ENCODE measurements at regions not wholly inside any gene's neighbourhood (a gene's known extent, or its start where the extent isn't known, plus 50 kb on each side); places are given as distances from the start of the nearest gene placed in this dataset.

DNA sequence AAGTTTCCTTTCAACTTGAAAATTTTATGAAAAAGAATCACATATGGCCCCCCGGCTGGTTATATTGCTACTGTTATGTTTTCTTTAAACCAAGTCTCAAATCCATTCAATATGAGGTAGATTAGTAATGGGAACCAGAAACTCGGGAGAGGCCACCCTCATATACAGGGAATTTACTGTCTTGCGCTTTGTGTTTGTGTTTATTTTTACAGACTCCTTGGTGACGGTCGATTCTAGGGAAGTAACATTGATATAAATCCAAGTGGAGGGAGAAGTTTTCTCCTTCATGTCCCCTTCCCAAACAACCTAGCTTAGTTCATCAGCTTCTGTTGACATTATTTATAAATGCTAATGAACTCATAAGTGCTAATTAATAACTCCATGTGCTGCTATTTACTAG is 163.5 kb upstream of the LMO4 start:
- TF ChIP-seq, protein P1, sequence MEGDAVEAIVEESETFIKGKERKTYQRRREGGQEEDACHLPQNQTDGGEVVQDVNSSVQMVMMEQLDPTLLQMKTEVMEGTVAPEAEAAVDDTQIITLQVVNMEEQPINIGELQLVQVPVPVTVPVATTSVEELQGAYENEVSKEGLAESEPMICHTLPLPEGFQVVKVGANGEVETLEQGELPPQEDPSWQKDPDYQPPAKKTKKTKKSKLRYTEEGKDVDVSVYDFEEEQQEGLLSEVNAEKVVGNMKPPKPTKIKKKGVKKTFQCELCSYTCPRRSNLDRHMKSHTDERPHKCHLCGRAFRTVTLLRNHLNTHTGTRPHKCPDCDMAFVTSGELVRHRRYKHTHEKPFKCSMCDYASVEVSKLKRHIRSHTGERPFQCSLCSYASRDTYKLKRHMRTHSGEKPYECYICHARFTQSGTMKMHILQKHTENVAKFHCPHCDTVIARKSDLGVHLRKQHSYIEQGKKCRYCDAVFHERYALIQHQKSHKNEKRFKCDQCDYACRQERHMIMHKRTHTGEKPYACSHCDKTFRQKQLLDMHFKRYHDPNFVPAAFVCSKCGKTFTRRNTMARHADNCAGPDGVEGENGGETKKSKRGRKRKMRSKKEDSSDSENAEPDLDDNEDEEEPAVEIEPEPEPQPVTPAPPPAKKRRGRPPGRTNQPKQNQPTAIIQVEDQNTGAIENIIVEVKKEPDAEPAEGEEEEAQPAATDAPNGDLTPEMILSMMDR (conservative IDR thresholded peaks at IDR 0.05), result no peak
- no peak overlapping the region for H3K27ac ChIP-seq

DNA sequence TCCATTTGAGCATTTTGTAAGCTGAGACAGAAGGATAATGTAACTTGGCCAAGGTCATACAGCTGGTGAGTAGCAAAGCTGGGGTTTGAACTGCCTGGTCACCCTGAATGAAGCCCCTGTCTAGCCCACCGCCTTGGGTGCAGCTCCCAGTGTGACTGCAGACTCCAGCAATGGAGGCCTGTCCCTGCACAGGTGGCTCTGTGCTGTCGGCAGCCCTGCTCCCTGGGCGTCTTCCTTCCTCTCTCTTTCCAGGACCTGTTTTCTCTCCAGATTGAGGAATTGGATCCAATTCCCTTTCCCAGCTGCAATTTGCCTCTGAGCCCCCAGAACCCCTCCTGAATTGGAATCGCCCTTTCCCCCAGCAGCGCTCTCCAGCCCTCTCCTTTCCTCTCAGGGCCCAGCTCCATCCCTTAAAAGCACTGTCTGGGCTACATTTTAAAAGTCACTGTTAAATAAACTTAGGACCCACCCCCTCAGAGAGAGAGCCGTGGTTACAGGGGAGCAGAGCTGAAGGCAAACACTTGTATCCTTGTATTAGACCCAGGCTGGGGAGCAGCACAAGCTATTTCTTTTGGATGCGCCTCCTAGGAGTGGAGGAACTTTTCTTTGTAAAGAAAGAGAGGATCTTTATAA is 161.4 kb upstream of the LMO4 start:
- TF ChIP-seq, protein P1 (conservative IDR thresholded peaks at IDR 0.05), result no peak

DNA sequence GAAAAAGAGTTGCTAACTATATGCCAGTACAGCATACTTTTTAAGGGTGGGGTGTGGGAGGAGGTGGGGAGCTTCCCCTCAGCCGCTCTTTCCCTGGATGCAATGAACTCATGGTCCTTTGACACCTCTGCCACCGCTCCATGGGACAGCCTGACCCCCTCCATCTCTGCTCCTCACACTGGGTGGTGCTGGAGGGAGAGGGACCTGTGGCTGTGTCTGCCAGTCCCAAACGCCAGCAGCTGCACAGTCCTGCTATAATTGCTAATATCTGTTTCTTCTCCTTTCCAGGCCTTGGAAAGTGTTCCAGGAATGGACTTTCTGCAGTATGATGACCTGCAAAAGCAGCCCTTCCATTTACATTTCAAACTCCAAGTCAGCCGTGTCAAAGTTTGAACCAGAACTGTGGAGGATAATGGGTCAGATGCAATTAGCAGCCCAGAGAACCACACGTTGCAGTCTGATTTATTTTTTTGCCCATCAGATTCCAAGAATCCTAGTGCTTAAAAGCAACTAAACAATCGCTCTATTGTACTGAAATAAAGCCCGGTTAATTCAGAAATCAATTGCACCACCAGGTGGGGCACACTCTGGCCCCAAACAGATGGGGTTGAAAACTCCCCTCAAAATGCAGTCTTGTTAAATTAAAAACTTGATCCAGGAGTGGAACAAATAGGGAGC is 160.7 kb upstream of the LMO4 start:
- no peak overlapping the region for H3K27ac ChIP-seq
- TF ChIP-seq, protein P1 (conservative IDR thresholded peaks at IDR 0.05), result no peak

More for the DNA sequence above, 161.4 kb upstream of the LMO4 start:
- H3K27ac ChIP-seq, result no peak overlapping the region

DNA sequence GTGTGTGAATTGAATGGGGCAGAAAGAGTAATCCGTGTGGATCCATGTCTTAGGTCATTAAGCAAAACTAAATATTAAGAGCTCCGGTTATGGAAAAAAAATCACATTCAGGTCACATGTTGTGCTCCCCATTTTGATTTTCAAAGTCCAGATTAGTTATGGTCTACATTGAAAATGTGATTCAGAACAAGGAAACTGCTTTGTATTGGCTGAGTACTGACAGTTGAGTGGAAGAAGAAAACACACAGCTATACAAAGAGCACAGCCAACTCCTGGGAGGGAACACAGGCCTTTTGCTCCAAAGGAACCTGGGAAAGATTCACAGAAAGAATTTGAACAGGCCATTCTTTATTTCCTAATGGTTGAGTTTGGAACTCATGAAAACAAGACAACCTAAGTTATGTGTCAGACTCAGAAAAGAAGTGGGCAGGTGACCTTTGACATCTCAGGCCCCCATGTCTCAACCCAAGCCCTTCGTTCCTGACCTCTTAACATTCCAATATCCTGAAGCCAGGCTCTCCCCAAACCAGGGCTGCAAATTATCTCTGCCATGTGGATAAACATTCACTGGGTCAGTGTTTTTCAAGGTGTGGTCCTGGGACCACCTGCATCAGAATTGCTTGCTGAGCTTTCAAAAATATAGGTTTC is 159.3 kb upstream of the LMO4 start:
- H3K27ac ChIP-seq, result no peak overlapping the region
- TF ChIP-seq, protein P1 (conservative IDR thresholded peaks at IDR 0.05), result no peak

DNA sequence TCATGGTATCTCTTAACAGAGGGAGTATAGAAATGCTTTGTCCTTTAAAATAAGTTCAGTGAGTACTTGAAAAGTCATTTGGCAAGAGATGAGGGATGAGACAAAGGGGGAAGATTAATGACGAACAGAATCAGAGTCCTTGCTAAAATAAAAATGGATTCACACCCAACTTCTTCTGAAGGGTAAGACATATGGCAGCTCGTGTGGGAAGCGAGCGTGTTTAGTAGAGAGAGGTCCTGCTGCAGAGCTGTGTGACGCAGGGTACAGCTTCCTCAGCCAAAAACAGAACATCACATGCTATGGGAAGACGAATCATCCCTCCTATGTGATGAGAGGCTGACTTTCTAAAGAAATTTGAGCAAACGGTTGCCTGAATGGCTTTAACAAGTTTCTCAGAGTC is 158.5 kb upstream of the LMO4 start:
- no peak overlapping the region for H3K27ac ChIP-seq
- TF ChIP-seq, protein P1 (conservative IDR thresholded peaks at IDR 0.05), result no peak

DNA sequence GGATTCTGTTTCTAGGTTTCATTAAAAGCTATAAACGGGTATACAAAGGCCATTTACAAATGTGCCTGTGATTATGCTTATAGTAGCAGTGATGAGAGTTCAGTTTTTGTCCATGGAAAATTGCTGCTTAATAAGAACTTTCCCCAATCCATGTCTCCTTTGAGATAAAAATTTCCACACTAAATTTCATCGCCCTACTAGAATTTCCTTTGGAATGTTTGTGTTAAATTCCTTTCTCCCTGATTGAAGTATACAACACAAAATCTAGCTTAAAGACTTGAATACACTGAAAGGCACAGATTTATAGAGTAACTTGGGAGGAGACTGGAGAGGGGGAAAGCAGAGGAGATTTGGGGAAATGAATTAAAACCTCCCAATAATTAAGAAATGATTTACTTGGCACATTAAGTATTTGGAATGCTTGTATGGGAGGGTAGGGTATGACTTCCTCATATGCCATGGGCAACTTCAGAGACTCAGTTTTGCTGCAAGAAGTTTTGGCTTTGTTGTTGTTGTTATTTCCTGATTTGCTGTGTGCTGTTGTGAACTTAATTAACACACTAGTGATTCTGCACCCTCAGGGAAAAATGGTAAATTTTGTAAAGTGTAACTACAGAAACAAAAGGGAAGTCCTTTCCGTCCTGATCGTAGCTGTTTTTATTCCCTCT is 157.6 kb upstream of the LMO4 start:
- TF ChIP-seq, protein P1 (conservative IDR thresholded peaks at IDR 0.05), result no peak
- no peak overlapping the region for H3K27ac ChIP-seq

DNA sequence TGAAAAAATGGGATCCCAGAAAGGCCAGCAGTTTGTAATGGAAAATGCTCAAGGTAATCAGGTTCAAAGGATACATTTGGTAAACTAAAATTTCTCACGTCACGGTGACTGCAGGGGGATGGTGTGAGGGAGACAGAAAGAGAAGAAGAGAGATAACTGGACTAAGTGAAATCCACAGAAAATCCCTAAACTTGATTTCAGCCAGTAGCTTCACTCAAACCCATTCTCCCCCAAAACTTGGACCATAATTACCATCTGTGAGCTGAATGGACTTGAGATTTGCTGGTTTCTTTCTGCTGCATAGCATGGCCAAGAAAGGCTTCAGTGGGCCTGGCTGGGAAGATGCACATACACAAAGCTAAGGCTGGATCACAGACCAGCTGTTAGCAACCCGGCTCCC is 155.4 kb upstream of the LMO4 start:
- no peak overlapping the region for H3K27ac ChIP-seq
- TF ChIP-seq, protein P1 (conservative IDR thresholded peaks at IDR 0.05), result no peak

All from VCaP (cell line).